GM12878 (cell line): ENCODE measurements at regions not wholly inside any gene's neighbourhood (a gene's known extent, or its start where the extent isn't known, plus 50 kb on each side); places are given as distances from the start of the nearest gene placed in this dataset.

Experiments
- BCL3 ChIP-seq: IDR thresholded peaks from 2 replicates; pipeline ENCODE4 v1.6.1; 2011; ENCODE audit warnings: borderline replicate concordance, low read depth, mild to moderate bottlenecking, moderate library complexity, low read length; ENCODE audit not compliant: insufficient read depth, poor library complexity, severe bottlenecking
- HCFC1 ChIP-seq: fragments of 150-350 bp; IDR thresholded peaks from 2 replicates; pipeline ENCODE4 v1.6.1; 2014; ENCODE audit warnings: low read length
- IRF4 ChIP-seq: IDR thresholded peaks from 2 replicates; pipeline ENCODE4 v1.6.1; 2011; ENCODE audit warnings: low read depth, low read length
- IRF5 ChIP-seq: fragments of 450-650 bp; IDR thresholded peaks from 2 replicates; pipeline ENCODE4 v1.6.1; 2017; ENCODE audit warnings: borderline replicate concordance
- NBN ChIP-seq: fragments of 450-650 bp; IDR thresholded peaks from 2 replicates; pipeline ENCODE4 v1.6.1; 2016
- NR2C1 ChIP-seq: fragments of 450-650 bp; IDR thresholded peaks from 2 replicates; pipeline ENCODE4 v1.6.1; 2017; ENCODE audit warnings: antibody characterized with exemption, mild to moderate bottlenecking, moderate library complexity
- PML ChIP-seq: IDR thresholded peaks from 2 replicates; pipeline ENCODE4 v1.6.1; 2012; ENCODE audit warnings: low read length, inconsistent platforms
- POLR2A ChIP-seq: IDR thresholded peaks from 2 replicates; pipeline ENCODE4 v1.6.1; 2011; ENCODE audit warnings: low read depth, mild to moderate bottlenecking, low read length
- RAD51 ChIP-seq: fragments of 450-650 bp; IDR thresholded peaks from 2 replicates; pipeline ENCODE4 v1.6.1; 2016; ENCODE audit warnings: moderate library complexity, mild to moderate bottlenecking, inconsistent platforms
- SMAD5 ChIP-seq: IDR thresholded peaks from 2 replicates; pipeline ENCODE4 v1.6.1; 2016; ENCODE audit warnings: antibody characterized with exemption, low read depth
- YY1 ChIP-seq: IDR thresholded peaks from 2 replicates; pipeline ENCODE4 v1.6.1; 2011; ENCODE audit warnings: low read depth, mild to moderate bottlenecking, low read length
- ZNF274 ChIP-seq: IDR thresholded peaks from one replicate; pipeline ENCODE4 v1.8.0; 2011; ENCODE audit not compliant: insufficient read length, insufficient read depth
- TF ChIP-seq, protein P1 (sequence below): fragments of 450-650 bp; IDR thresholded peaks from 2 replicates; pipeline ENCODE4 v1.6.1; 2016; ENCODE audit warnings: mild to moderate bottlenecking, moderate library complexity, borderline replicate concordance
- TF ChIP-seq, protein P2 (sequence below): fragments of 450-650 bp; IDR thresholded peaks from 2 replicates; pipeline ENCODE4 v1.6.1; 2017; ENCODE audit warnings: mild to moderate bottlenecking, moderate library complexity

DNA sequence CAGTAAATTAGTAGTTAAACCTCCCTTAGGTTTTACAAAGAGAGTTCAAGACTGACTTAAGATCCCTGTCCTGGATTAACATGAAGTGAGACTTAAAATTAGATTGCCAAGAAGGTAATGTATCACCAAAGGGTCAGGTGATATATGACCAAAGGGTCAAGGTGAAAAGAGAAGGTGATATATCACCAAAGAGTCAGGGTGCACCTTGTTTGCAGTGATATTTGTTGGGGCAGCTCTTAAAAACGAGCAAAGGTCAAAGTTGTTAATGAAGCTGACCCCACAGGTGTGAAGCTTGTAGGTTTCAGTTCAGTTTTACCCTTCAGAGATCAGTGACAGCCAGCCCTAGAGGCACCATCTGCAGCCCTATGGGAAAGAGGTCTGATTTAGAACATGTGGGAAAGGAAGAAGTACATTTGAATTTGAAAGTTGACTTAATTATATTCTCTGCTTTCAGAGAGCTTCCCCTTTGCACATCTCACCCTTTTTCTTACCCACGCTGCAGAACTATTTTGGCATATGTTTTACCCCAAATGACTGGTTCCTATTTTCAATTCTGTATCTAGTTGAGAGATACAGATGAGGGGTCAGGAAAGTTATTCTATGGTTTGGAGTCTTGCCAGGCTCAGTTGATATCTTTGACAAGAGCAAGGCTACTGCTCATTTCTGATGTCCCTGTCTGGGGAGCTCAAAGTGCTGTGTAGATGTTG lies 170.8 kb downstream of the S1PR1 start (continued):
- TF ChIP-seq, protein P1, sequence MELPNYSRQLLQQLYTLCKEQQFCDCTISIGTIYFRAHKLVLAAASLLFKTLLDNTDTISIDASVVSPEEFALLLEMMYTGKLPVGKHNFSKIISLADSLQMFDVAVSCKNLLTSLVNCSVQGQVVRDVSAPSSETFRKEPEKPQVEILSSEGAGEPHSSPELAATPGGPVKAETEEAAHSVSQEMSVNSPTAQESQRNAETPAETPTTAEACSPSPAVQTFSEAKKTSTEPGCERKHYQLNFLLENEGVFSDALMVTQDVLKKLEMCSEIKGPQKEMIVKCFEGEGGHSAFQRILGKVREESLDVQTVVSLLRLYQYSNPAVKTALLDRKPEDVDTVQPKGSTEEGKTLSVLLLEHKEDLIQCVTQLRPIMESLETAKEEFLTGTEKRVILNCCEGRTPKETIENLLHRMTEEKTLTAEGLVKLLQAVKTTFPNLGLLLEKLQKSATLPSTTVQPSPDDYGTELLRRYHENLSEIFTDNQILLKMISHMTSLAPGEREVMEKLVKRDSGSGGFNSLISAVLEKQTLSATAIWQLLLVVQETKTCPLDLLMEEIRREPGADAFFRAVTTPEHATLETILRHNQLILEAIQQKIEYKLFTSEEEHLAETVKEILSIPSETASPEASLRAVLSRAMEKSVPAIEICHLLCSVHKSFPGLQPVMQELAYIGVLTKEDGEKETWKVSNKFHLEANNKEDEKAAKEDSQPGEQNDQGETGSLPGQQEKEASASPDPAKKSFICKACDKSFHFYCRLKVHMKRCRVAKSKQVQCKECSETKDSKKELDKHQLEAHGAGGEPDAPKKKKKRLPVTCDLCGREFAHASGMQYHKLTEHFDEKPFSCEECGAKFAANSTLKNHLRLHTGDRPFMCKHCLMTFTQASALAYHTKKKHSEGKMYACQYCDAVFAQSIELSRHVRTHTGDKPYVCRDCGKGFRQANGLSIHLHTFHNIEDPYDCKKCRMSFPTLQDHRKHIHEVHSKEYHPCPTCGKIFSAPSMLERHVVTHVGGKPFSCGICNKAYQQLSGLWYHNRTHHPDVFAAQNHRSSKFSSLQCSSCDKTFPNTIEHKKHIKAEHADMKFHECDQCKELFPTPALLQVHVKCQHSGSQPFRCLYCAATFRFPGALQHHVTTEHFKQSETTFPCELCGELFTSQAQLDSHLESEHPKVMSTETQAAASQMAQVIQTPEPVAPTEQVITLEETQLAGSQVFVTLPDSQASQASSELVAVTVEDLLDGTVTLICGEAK, result no peak; the same call in 1 of the 2 replicates
- TF ChIP-seq NR2C1 (peak; percentile 92), NBN (peak; percentile 93), RAD51 (peak; percentile 78), BCL3 (peak; percentile 100), POLR2A (peak; percentile 70), IRF5 (no peak), HCFC1 (no peak), YY1 (peak; percentile 26; the same call in 1 of the 2 replicates), SMAD5 (peak; percentile 82; the same call in 1 of the 2 replicates), PML (no peak; the same call in 1 of the 2 replicates), IRF4 (peak; percentile 83), ZNF274 (no peak)
- TF ChIP-seq, protein P2, sequence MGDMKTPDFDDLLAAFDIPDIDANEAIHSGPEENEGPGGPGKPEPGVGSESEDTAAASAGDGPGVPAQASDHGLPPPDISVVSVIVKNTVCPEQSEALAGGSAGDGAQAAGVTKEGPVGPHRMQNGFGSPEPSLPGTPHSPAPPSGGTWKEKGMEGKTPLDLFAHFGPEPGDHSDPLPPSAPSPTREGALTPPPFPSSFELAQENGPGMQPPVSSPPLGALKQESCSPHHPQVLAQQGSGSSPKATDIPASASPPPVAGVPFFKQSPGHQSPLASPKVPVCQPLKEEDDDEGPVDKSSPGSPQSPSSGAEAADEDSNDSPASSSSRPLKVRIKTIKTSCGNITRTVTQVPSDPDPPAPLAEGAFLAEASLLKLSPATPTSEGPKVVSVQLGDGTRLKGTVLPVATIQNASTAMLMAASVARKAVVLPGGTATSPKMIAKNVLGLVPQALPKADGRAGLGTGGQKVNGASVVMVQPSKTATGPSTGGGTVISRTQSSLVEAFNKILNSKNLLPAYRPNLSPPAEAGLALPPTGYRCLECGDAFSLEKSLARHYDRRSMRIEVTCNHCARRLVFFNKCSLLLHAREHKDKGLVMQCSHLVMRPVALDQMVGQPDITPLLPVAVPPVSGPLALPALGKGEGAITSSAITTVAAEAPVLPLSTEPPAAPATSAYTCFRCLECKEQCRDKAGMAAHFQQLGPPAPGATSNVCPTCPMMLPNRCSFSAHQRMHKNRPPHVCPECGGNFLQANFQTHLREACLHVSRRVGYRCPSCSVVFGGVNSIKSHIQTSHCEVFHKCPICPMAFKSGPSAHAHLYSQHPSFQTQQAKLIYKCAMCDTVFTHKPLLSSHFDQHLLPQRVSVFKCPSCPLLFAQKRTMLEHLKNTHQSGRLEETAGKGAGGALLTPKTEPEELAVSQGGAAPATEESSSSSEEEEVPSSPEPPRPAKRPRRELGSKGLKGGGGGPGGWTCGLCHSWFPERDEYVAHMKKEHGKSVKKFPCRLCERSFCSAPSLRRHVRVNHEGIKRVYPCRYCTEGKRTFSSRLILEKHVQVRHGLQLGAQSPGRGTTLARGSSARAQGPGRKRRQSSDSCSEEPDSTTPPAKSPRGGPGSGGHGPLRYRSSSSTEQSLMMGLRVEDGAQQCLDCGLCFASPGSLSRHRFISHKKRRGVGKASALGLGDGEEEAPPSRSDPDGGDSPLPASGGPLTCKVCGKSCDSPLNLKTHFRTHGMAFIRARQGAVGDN, result peak; percentile 100
